Neural cell (in vitro differentiated cells): ENCODE measurements at regions not wholly inside any gene's neighbourhood (a gene's known extent, or its start where the extent isn't known, plus 50 kb on each side); places are given as distances from the start of the nearest gene placed in this dataset.

Experiments
- H2AFZ ChIP-seq: fragments of 200-600, 300-800 bp; sonication (generic), shearing (Covaris generic); 2 replicates; pipeline ENCODE4 v1.6.0; 2014; ENCODE audit warnings: low read depth, mild to moderate bottlenecking, antibody characterized with exemption, low read length, moderate library complexity
- H3F3A ChIP-seq: fragments of 200-600 bp; shearing (Covaris generic); 2 replicates; pipeline ENCODE4 v1.6.1; 2016; ENCODE audit warnings: mild to moderate bottlenecking, moderate library complexity, mixed read lengths, antibody characterized with exemption, low read length; ENCODE audit not compliant: insufficient read depth, poor library complexity, severe bottlenecking
- H3K27ac ChIP-seq: fragments of 200-600, 300-800 bp; sonication (generic), shearing (Covaris generic); 2 replicates; pipeline ENCODE4 v1.5.1; 2014; ENCODE audit warnings: mild to moderate bottlenecking, low read length, moderate library complexity
- H3K27me3 ChIP-seq: fragments of 300-800, 200-600 bp; sonication (generic), shearing (Covaris generic); 2 replicates; pipeline ENCODE4 v1.6.0; 2014; ENCODE audit warnings: mild to moderate bottlenecking, low read depth, low read length, moderate library complexity; ENCODE audit not compliant: insufficient read depth
- H3K36me3 ChIP-seq: fragments of 300-800, 200-600 bp; sonication (generic), shearing (Covaris generic); 2 replicates; pipeline ENCODE4 v1.5.1; 2014; ENCODE audit warnings: mild to moderate bottlenecking, antibody characterized with exemption, low read length, moderate library complexity; ENCODE audit not compliant: insufficient read depth
- H3K4me2 ChIP-seq: fragments of 300-800, 200-600 bp; sonication (generic), shearing (Covaris generic); 2 replicates; pipeline ENCODE4 v1.6.0; 2014; ENCODE audit warnings: mild to moderate bottlenecking, low read length
- H3K4me3 ChIP-seq: fragments of 300-800, 200-600 bp; sonication (generic), shearing (Covaris generic); 2 replicates; pipeline ENCODE4 v1.5.1; 2014; ENCODE audit warnings: mild to moderate bottlenecking, low read length, moderate library complexity
- H3K79me2 ChIP-seq: fragments of 200-600 bp; shearing (Covaris generic); replicated peaks from 2 replicates; pipeline ENCODE4 v1.6.0; 2014; ENCODE audit warnings: mild to moderate bottlenecking, low read length, moderate library complexity; ENCODE audit not compliant: insufficient read depth
- H3K9ac ChIP-seq: fragments of 300-800, 200-600 bp; sonication (generic), shearing (Covaris generic); 2 replicates; pipeline ENCODE4 v1.6.1; 2016; ENCODE audit warnings: mild to moderate bottlenecking, low read length, mixed read lengths
- H3K9me2 ChIP-seq: fragments of 200-600 bp; shearing (Covaris generic); 2 replicates; pipeline ENCODE4 v1.6.1; 2016; ENCODE audit warnings: mild to moderate bottlenecking, low read length, mixed read lengths; ENCODE audit not compliant: insufficient read depth
- H3K9me3 ChIP-seq: fragments of 200-600, 300-800 bp; sonication (generic), shearing (Covaris generic); 2 replicates; pipeline ENCODE4 v1.6.1; 2016; ENCODE audit warnings: mild to moderate bottlenecking, mixed run types, low read length, moderate library complexity, mixed read lengths
- H4K20me1 ChIP-seq: fragments of 200-600 bp; shearing (Covaris generic); 2 replicates; pipeline ENCODE4 v1.6.1; 2016; ENCODE audit warnings: mild to moderate bottlenecking, mixed run types; ENCODE audit not compliant: insufficient read depth
- EP300 ChIP-seq: fragments of 450-650 bp; conservative IDR thresholded peaks from 2 replicates; pipeline ENCODE4 v1.6.1; 2014; ENCODE audit warnings: antibody characterized with exemption, mild to moderate bottlenecking, moderate library complexity; ENCODE audit not compliant: poor library complexity, severe bottlenecking
- EZH2 ChIP-seq: fragments of 200-600, 300-800 bp; shearing (Covaris generic), sonication (generic); IDR thresholded peaks from 2 replicates; pipeline ENCODE4 v1.6.1; 2014; ENCODE audit warnings: antibody characterized with exemption, low read length, borderline replicate concordance, mild to moderate bottlenecking; ENCODE audit not compliant: insufficient read depth, poor library complexity, severe bottlenecking
- MXI1 ChIP-seq: fragments of 450-650 bp; conservative IDR thresholded peaks from 2 replicates; pipeline ENCODE4 v1.6.1; 2014; ENCODE audit warnings: antibody characterized with exemption, mild to moderate bottlenecking; ENCODE audit not compliant: poor library complexity, severe bottlenecking
- POLR2AphosphoS5 ChIP-seq: IDR thresholded peaks from 2 replicates; pipeline ENCODE4 v1.6.1; 2012
- RAD21 ChIP-seq: fragments of 450-650 bp; conservative IDR thresholded peaks from 2 replicates; pipeline ENCODE4 v1.6.1; 2014; ENCODE audit warnings: antibody characterized with exemption, mild to moderate bottlenecking, moderate library complexity
- REST ChIP-seq: IDR thresholded peaks from 2 replicates; pipeline ENCODE4 v1.6.1; 2012; ENCODE audit warnings: borderline replicate concordance
- SMC3 ChIP-seq: fragments of 450-650 bp; conservative IDR thresholded peaks from 2 replicates; pipeline ENCODE4 v1.6.1; 2014; ENCODE audit warnings: antibody characterized with exemption, mild to moderate bottlenecking, moderate library complexity; ENCODE audit not compliant: poor library complexity
- TAF1 ChIP-seq: IDR thresholded peaks from 2 replicates; pipeline ENCODE4 v1.6.1; 2012; ENCODE audit warnings: low read depth
- TF ChIP-seq, protein P1 (sequence below): fragments of 450-650 bp; IDR thresholded peaks from 2 replicates; pipeline ENCODE4 v1.5.1; 2014; ENCODE audit warnings: antibody characterized with exemption, mild to moderate bottlenecking, moderate library complexity; ENCODE audit not compliant: poor library complexity, severe bottlenecking

- Histone ChIP-seq H3K27me3 (no peaks in the 10 kb centered on the region), H4K20me1 (no peaks in the 10 kb centered on the region), H3K4me2 (no peak overlapping the region), H3K9me3 (no peaks in the 10 kb centered on the region), H3K4me3 (no peak overlapping the region), H2AFZ (no peak overlapping the region), H3K9me2 (no peaks in the 10 kb centered on the region), H3K79me2 (no peaks in the 10 kb centered on the region), H3K9ac (no peak overlapping the region), H3K36me3 (no peaks in the 10 kb centered on the region), H3K27ac (no peak overlapping the region), H3F3A (no peaks in the 10 kb centered on the region)
- TF ChIP-seq MXI1 (no peak), REST (no peak), RAD21 (no peak), POLR2AphosphoS5 (no peak), EZH2 (no peak), TAF1 (no peak), EP300 (no peak), SMC3 (no peak)
- TF ChIP-seq, protein P1, sequence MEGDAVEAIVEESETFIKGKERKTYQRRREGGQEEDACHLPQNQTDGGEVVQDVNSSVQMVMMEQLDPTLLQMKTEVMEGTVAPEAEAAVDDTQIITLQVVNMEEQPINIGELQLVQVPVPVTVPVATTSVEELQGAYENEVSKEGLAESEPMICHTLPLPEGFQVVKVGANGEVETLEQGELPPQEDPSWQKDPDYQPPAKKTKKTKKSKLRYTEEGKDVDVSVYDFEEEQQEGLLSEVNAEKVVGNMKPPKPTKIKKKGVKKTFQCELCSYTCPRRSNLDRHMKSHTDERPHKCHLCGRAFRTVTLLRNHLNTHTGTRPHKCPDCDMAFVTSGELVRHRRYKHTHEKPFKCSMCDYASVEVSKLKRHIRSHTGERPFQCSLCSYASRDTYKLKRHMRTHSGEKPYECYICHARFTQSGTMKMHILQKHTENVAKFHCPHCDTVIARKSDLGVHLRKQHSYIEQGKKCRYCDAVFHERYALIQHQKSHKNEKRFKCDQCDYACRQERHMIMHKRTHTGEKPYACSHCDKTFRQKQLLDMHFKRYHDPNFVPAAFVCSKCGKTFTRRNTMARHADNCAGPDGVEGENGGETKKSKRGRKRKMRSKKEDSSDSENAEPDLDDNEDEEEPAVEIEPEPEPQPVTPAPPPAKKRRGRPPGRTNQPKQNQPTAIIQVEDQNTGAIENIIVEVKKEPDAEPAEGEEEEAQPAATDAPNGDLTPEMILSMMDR: no peak
Measured at GRCh38 chr3:13264468-13264795, 155.7 kb downstream of the NUP210 start.

DNA sequence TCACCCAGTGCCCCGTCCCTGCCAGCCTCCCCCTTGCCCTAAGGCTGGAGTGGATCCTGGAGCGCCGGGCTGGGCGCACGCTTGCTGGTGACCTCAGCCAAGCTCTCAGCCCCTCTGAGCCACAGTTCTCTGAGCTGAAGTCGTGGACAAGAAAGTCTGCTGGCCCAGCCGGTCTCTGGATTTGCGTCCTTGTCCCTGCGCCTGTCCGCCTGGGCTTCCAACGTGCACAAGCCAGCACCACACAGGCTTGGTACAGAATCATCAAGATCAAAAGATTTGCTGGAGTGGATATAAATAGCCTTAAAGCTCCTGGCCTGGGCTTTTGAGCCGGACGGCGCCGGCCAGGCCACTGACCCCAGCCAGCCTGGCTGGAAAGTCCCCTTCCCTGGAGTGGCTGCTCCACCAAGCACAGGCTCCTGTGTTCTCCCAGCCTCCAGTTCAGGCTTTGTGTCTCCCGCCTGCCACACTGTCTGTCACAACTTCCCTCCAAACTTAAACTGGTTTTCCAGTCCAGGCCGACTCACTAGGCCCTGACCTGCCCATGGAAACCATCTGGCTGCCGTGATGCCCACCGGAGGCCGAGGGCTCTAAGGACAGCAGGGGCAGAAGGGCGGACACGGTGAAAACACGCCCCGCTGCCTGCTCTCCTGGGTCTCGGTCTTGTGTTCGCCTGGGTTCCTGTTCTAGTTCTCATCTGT is 156.2 kb downstream of the NUP210 start:
- Histone ChIP-seq H3K36me3 (no peaks in the 10 kb centered on the region), H3F3A (no peaks in the 10 kb centered on the region), H3K27me3 (no peaks in the 10 kb centered on the region), H3K9ac (no peak overlapping the region), H3K9me2 (no peaks in the 10 kb centered on the region), H3K4me2 (no peak overlapping the region), H4K20me1 (no peaks in the 10 kb centered on the region), H3K4me3 (no peak overlapping the region), H3K27ac (no peak overlapping the region), H3K79me2 (no peaks in the 10 kb centered on the region), H2AFZ (no peak overlapping the region), H3K9me3 (no peaks in the 10 kb centered on the region)
- no peak for TF ChIP-seq RAD21
- TF ChIP-seq, protein P1: no peak
- no peak for TF ChIP-seq EZH2
- TF ChIP-seq TAF1: no peak
- TF ChIP-seq REST: no peak
